RWPE2 (cell line): ENCODE measurements at regions not wholly inside any gene's neighbourhood (a gene's known extent, or its start where the extent isn't known, plus 50 kb on each side); places are given as distances from the start of the nearest gene placed in this dataset.

ENCODE experiments used
- ATAC-seq: fragments of 200-7000 bp; cut with Tn5 transposase; 3 replicates; pipeline ENCODE4 v1.9.1; 2021; ENCODE audit warnings: low read depth
- DNase-seq: peaks from one replicate; pipeline ENCODE4 v3.0.0-alpha.2; 2020; ENCODE audit warnings: low spot score
- H3K27ac ChIP-seq: fragments of 450-650 bp; 2 replicates; pipeline ENCODE4 v1.5.1; 2017; ENCODE audit warnings: mild to moderate bottlenecking; ENCODE audit not compliant: poor library complexity, severe bottlenecking
- H3K27me3 ChIP-seq: fragments of 250-450 bp; sonication (Bioruptor Pico); 2 replicates; pipeline ENCODE4 v1.5.1; 2021; ENCODE audit warnings: mild to moderate bottlenecking, moderate library complexity; ENCODE audit not compliant: insufficient read depth, poor library complexity, severe bottlenecking
- H3K36me3 ChIP-seq: fragments of 250-450 bp; sonication (Bioruptor Pico); 2 replicates; pipeline ENCODE4 v1.5.1; 2020; ENCODE audit warnings: low read depth, mild to moderate bottlenecking, moderate library complexity
- H3K4me1 ChIP-seq: fragments of 250-450 bp; sonication (Bioruptor Pico); 2 replicates; pipeline ENCODE4 v1.5.1; 2021; ENCODE audit warnings: mild to moderate bottlenecking, moderate library complexity; ENCODE audit not compliant: insufficient read depth, poor library complexity, severe bottlenecking
- H3K4me3 ChIP-seq: fragments of 250-450 bp; sonication (Bioruptor Pico); 2 replicates; pipeline ENCODE4 v1.5.1; 2021; ENCODE audit warnings: mild to moderate bottlenecking, moderate library complexity; ENCODE audit not compliant: severe bottlenecking
- H3K9me3 ChIP-seq: fragments of 250-450 bp; sonication (Bioruptor Pico); 2 replicates; pipeline ENCODE4 v1.5.1; 2021; ENCODE audit warnings: mild to moderate bottlenecking, moderate library complexity; ENCODE audit not compliant: severe bottlenecking
- TF ChIP-seq, protein P1 (sequence below): fragments of 450-650 bp; IDR thresholded peaks from one replicate; pipeline ENCODE4 v1.5.1; 2017; ENCODE audit warnings: mild to moderate bottlenecking, moderate library complexity; ENCODE audit not compliant: poor library complexity, severe bottlenecking

GRCh38 chrY:15579245-15579644 is 1054.9 kb downstream of the NLGN4Y start:
- H3K9me3 ChIP-seq, result no peaks in the 10 kb centered on the region
- TF ChIP-seq, protein P1, sequence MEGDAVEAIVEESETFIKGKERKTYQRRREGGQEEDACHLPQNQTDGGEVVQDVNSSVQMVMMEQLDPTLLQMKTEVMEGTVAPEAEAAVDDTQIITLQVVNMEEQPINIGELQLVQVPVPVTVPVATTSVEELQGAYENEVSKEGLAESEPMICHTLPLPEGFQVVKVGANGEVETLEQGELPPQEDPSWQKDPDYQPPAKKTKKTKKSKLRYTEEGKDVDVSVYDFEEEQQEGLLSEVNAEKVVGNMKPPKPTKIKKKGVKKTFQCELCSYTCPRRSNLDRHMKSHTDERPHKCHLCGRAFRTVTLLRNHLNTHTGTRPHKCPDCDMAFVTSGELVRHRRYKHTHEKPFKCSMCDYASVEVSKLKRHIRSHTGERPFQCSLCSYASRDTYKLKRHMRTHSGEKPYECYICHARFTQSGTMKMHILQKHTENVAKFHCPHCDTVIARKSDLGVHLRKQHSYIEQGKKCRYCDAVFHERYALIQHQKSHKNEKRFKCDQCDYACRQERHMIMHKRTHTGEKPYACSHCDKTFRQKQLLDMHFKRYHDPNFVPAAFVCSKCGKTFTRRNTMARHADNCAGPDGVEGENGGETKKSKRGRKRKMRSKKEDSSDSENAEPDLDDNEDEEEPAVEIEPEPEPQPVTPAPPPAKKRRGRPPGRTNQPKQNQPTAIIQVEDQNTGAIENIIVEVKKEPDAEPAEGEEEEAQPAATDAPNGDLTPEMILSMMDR, result peak; percentile 66
- ATAC-seq, result no peak

GRCh38 chrY:15583111-15583510 is 1058.8 kb downstream of the NLGN4Y start:
- DNase-seq, result no peak
- Histone ChIP-seq H3K36me3 (no peaks in the 10 kb centered on the region), H3K27ac (no peak overlapping the region), H3K4me1 (no peaks in the 10 kb centered on the region), H3K4me3 (no peak overlapping the region), H3K27me3 (no peaks in the 10 kb centered on the region), H3K9me3 (no peaks in the 10 kb centered on the region)
- no peak for ATAC-seq
- TF ChIP-seq, protein P1, result no peak

More at GRCh38 chrY:15579245-15579644, 1054.9 kb downstream of the NLGN4Y start:
- Histone ChIP-seq H3K27ac (no peak overlapping the region), H3K36me3 (no peaks in the 10 kb centered on the region), H3K4me1 (no peaks in the 10 kb centered on the region), H3K4me3 (no peak overlapping the region), H3K27me3 (no peaks in the 10 kb centered on the region)
- DNase-seq, result no peak

DNA sequence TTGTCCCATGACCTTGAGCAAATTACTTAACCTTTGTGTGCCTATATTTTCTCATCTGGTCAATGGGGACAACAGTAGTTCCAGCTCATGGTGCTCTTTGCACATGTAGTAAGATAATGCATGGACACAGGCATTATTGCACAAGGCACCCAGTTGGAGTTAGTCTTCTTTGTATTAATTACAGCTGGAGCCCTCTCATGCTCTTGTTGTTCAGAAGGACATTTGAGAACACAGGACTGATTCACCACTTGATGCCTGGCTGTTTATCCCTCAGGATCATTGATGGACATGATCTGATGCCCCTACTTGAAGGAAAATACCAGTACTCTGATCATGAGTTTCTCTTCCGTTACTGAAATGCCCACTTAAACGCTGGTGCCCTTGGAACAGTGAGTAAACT is 1068.6 kb downstream of the NLGN4Y start:
- DNase-seq (no peak), ATAC-seq (no peak)
- Histone ChIP-seq H3K27ac (peak overlapping the region; percentile 42), H3K9me3 (no peaks in the 10 kb centered on the region), H3K36me3 (no peaks in the 10 kb centered on the region), H3K4me3 (no peak overlapping the region), H3K27me3 (no peaks in the 10 kb centered on the region), H3K4me1 (peaks cover 14% of the 10 kb centered on the region)
- TF ChIP-seq, protein P1, result no peak

DNA sequence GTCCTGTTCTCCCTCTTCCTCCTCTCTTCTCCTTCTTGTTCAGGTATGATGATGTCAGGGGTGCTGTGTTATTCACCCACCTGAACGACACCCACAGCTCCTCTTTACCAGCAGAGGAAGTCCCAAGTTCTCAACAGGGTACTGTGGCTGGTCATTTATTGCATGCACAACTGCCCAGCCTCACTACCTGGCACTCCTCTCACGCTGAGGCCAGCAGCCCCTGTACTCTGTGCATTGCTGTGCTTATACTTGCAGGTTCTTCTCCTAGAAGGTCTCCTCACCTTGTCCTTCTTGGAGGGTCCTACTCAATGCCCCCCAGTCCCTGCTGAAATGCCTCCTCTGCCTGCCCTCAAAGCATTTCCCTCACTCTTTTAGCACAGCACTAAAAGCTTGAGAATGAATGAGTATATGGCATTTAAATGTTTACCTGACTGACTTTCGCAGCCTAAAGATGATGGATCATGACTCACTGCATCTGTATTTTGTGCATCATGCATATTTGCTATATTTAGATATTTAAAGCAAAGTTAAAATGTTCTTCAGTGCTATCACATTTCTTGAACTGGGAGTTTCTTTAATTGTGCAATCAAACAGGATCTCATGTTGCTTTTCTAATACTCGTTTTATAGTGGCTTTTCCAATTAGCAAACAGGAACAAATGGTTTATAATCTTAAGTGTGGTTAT is 1069.3 kb downstream of the NLGN4Y start:
- H3K36me3 ChIP-seq, result no peaks in the 10 kb centered on the region
- peaks cover 14% of the 10 kb centered on the region for H3K4me1 ChIP-seq
- peak; percentile 97 for ATAC-seq
- no peaks in the 10 kb centered on the region for H3K9me3 ChIP-seq
- peak overlapping the region; percentile 42 for H3K27ac ChIP-seq
- no peak overlapping the region for H3K4me3 ChIP-seq
- no peaks in the 10 kb centered on the region for H3K27me3 ChIP-seq
- TF ChIP-seq, protein P1, result no peak
- no peak for DNase-seq

DNA sequence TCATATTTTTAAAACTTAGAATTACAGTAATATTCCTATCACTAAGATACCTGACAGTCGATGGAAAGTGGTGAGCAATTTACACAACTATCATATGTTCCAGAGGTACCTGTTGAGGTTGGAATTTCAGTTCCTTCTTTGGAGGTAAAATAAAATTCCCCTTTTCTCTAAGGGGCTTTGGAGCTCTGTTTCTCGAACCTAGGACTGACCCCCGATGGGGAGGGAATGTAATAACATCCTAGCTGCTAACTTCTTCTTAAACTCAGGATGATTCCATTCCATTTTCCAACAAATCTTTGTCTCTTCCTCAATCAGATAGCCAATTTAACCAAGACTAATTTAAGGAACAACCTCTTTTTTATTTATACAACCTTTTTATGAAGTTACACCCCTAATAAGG is 1069.8 kb downstream of the NLGN4Y start:
- no peak overlapping the region for H3K4me3 ChIP-seq
- H3K27ac ChIP-seq, result peak overlapping the region; percentile 42
- H3K9me3 ChIP-seq, result no peaks in the 10 kb centered on the region
- peaks cover 14% of the 10 kb centered on the region for H3K4me1 ChIP-seq
- peak; percentile 20; the same call in 1 of the 3 replicates for ATAC-seq
- no peaks in the 10 kb centered on the region for H3K36me3 ChIP-seq
- DNase-seq, result no peak
- TF ChIP-seq, protein P1, result no peak
- no peaks in the 10 kb centered on the region for H3K27me3 ChIP-seq
